HG03280 (cell line): ENCODE measurements at regions not wholly inside any gene's neighbourhood (a gene's known extent, or its start where the extent isn't known, plus 50 kb on each side); places are given as distances from the start of the nearest gene placed in this dataset.
"Not testable (repeated sequence)": the region's sequence is repeated elsewhere in the genome, so short reads cannot be mapped to it uniquely, and the experiment has no call there.

Source experiments
- ATAC-seq: cut with Tn5 transposase; IDR thresholded peaks from one replicate; pipeline ENCODE4 v1.9.1; 2021; ENCODE audit warnings: mild to moderate bottlenecking, moderate library complexity; ENCODE audit not compliant: unreplicated experiment

DNA sequence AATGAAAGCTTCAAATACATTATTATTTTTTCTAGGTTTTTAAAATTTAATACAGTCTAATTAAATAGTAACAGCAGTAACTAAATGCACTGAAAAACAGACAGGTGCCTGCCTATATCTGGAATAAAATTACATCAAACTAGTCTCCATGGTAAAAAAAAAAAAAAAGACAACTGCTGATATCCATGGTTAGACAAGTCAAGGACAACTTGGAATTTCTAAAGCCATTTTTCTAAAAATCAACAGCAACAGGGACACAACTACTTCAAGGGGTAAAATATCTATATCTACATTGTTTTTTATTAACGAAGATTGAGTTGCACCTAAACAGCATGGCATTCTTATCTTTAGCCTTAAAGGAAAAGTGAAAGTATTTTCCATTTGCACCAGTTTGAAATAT, 74.7 kb upstream of the VPREB1 start:
- ATAC-seq = no peak

DNA sequence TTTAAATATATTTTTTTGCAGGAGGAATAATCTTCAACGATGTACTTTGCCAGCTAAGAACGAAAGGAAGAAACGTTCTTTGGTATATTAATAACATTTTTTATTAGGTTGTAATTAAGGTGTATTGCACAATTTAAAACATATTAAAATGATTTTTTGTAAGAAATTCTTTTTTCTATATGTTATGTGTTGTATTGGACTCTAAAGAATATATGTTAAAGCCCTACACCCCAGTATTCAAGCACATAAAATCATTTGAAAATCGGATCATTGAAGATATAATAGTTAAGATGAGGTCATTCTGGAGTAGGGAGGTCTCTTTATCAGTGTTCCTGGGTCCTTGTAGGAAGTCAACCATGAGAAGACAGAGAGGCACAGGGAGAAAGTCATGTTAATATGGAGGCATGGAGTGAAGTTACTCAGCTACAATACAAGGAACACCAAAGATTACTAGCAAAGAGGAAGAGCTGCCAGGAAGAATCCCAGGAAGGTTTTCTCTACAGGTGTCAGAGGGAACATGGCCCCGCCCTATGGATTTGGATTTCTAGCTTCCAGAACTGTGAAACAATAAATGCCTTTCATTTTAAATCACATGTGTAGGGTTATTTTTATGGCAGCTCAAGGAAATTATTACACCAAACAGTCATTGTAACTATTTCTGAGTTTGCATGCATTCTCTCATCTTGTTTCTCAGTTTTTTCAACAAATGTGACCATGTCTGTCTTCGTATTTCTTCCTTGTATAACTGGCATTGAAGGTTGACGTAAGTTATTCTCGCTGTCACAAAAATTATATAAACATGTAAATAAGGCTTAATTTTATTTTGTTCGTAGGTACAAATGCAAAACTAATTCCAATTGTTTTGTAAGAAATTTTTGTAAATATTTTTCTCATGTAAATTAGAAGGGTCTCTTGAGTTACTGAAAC, 75.4 kb upstream of the VPREB1 start:
- no peak for ATAC-seq

DNA sequence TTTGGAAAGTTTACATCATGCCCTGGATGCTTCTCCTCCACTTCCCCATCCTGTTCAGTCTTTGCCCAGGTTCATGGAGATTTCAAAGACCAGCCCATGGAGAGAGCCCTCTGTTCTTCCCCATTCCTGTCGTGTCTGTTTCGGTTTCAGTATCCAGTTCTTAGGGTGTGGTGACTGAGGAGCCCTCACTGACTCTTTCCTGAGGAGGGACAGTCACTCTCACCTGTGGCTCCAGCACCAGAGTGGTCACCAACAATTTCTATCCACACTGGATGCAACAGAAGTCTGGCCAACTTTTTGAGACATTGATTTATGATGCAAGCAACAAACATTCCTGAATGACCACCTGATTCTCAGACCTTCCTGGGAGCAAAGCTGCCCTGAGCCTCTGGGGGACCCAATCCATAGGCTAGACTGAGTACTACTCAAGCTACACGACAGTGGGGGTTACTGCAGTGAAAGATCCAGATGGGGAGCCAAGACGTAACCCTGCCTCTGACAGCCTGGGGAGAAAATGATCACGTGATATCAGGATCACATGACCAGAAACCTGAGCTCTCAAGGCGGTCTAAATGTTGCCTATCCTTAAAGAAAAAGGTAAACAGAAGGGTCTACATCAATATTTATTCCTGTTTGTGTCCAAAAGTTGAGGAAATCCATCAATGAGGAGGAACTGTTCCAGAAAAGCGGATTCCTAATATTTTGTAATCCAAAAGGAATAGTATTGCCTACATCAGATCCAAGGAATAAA, 76.2 kb upstream of the VPREB1 start:
- peak; percentile 35 for ATAC-seq

DNA sequence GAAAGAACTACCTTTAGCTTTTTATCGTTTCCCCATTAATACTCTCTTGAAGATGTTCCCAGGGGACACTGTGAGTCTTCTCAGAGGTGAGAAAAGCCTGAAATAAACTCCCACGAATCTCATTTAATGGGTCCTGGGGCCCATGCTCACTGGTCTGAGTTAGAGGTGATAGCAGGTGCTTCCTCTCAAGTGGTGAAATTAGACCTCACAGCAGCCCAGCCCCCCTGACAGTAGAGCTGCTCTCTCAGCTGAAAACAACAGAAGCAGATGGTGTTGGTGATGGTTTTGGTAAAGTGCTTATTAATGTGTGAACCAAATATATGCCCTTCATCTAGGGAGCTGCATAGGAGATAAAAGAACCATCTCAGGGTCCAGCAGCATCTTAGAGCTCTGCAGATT, 76.8 kb upstream of the VPREB1 start:
- peak; percentile 55 for ATAC-seq

DNA sequence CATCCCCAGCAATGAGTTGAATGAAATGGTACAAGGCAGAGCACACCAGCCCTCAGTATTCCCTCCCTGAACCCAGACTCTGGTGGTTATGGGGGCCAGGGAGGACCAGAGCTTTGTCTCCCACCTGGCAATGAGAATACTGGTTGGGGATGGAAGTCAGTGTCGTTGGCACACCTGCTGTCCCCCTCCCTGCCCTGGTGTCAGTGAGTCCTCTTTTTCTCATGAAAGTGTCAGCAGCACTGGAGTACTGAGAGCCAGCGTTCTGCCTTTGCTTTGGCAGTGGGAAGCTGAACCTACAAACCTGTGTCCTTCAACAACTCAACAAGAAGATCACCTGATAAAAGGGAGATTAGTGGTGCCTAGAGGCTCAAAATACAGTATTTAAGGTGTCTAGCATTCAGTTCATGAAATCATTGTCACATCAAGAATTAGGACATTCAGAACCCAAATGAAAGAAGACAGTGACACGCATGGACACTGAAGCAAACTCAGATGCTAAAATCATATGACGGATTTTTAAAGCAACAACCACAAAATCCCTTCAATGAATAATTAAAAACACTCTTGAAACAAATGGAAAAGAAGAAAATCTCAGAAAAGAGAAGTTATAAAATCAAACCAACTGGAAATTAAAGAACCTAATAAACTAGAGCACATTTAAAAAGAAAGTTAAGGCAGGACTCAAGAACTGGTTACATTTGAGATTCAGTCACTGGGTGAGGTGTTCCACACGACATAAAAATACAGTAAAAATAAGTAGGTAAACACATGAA, 77.5 kb upstream of the VPREB1 start:
- ATAC-seq = no peak

DNA sequence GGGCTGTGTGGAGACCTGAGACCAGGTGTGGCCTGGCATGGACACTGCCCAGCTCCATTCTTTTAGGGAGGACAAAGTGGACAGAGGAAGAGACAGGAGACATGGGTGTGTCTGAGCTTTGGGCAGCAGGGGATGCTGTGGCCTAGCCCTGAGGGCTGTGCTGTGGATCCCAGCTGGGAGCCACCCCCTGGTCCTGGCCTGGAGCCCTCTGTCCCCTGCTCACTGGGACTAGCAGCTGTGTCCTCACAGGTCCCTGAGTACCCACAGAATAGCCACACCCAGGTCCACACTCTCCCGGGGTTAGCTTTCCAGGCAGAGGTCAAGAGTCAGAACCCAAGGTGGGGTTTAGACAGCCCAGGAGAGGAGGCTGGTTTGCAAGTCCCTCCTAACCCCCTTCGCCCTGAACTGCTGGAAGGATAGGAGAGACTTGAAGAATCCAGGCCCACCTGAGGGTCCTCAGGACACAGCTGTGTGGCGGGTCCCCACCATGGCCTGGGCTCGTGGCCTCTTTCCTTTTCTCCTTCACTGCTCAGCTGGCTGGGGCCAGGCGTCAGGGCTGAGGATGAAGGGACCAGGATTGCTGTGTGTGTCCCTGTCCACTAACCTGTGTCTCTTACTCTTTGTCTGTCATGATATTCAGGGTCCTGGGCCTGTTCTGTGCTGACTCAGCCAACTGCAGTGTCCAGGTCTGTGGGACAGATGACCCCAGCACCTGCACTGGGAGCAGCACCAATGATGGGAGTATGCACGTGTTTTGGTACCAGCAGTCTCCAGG, 78.5 kb upstream of the VPREB1 start:
- no peak for ATAC-seq

DNA sequence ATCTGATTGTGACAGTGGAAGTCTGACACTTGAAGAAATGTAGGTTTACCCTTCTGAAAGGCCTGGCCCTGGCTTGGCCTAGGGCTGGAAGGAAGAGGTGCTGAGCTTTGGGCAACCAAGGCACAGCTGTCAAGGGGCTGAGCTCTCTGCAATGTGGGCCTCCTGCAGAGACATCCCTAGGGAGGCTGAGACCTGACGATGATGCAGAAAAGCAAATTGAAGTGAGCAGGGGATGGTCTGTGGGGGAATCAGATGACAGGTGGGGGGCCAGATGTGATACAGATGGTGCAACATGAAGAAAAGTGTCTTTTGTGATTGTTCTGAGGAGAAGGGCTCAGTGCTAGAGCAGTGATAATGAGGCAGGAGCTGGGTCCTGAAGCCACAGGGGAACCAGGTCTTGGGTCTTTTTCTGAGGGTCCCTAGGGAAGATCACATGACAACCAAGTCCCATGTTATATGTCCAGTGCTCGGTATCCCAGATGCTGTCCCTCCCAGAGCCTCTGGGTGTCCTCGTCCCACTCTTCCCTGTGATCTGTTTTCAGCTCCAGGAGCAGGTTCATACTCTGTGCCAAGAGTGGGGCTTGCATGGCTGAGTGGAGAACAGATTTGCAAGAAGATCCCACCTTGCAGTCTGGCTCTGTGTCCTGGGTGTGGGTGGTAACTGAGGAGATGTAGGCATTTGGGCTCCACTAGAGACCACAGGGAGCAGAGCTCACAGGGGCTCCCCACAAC, 79.9 kb upstream of the VPREB1 start:
- no peak for ATAC-seq

DNA sequence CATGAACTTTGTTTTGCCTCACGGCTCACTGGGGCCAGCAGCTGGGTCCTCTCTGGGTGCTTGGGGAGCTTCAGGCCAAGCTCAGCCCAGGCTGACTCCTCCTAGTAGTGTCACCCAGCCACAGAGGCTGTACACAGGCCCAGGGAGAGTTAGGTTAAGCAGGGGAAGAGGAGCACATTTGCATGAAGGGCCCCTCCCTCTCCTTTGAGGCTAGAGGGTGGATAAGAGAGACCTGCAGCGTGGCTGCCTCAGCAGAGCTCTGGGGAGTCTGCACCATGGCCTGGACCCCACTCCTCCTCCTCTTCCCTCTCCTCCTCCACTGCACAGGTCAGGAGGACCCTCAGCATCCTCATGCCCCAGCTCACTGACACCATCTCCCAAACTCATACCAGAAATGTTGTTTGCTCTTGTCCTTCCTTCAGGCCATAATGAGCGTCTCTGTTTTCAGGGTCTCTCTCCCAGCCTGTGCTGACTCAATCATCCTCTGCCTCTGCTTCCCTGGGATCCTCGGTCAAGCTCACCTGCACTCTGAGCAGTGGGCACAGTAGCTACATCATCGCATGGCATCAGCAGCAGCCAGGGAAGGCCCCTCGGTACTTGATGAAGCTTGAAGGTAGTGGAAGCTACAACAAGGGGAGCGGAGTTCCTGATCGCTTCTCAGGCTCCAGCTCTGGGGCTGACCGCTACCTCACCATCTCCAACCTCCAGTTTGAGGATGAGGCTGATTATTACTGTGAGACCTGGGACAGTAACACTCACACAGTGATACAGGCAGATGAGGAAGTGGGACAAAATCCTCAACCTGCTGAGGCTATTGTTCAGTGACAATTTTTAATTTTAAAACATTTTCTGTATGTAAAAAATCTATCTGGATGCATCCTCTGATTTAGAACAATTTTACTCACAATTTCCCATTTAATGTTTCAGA, 82.4 kb upstream of the VPREB1 start:
- ATAC-seq = peak; percentile 72

DNA sequence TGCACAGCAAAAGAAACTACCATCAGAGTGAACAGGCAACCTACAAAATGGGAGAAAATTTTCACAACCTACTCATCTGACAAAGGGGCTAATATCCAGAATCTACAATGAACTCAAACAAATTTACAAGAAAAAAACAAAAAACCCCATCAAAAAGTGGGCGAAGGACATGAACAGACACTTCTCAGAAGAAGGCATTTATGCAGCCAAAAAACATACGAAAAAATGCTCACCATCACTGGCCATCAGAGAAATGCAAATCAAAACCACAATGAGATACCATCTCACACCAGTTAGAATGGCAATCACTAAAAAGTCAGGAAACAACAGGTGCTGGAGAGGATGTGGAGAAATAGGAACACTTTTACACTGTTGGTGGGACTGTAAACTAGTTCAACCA, 83.8 kb upstream of the VPREB1 start:
- ATAC-seq = not testable (repeated sequence)

DNA sequence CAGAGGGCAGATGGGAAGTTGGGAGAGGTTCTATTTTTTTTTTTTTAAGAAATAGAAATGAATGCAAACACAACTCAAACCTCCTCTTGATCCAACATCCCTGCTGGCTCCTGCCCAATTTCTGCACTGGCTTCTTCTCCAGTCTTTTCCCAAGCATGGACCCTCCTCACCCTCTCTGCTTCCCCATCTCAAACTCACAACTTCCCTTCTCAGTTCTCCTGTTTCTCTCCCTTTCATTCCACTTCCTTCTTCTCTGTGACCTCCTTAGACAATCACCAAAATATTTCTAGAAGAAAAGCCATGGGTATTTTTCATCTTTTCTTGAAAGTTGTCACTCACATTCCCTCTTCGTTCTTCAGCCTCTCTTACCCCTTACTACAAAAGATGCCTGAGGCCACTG, 85.2 kb upstream of the VPREB1 start:
- no peak for ATAC-seq

DNA sequence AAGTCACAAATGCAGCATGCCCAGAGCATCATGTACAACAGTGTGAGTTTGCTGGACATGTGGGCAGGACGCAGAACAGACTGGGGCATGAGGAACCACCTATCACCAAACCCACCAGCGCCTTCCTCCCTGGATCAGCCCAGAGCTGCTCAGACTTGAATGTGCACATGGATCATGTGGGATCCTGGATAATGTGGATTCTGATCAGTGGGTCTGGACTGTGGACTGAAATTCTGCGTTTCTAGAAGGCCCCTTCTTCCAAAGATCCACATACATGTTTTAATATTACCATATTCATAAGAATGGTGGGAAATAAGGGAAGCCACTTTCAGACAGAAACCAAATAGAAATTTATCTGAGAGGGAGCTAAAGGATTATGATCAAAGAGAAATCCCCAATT, 85.6 kb upstream of the VPREB1 start:
- no peak for ATAC-seq

DNA sequence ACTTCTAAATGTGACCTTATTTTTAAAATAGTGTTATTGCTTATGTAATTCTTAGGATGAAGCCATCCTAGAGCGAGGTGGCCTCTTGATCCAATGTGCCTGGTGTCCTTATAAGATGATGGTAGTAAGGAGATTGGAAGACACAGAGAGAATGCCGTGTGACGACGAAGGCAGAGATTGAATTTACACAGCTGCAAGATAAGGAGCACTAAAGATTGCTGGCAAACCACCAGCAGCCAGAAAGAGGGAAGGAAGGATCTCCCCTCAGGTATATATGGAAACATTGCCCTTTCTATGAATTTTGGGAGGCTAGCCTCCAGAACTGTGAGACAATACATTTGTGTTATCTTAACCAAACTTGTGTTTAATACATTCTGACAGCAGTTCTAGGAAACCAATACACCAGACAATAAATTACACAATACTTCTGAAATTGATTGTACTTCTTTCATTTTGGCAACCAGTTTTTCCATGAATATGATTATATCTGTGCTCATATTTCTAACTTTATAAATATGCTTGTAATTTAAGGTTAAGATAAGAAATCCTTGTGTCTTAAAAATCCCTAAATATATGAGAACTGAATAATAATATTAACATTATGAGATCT, 86.3 kb upstream of the VPREB1 start:
- ATAC-seq = no peak

DNA sequence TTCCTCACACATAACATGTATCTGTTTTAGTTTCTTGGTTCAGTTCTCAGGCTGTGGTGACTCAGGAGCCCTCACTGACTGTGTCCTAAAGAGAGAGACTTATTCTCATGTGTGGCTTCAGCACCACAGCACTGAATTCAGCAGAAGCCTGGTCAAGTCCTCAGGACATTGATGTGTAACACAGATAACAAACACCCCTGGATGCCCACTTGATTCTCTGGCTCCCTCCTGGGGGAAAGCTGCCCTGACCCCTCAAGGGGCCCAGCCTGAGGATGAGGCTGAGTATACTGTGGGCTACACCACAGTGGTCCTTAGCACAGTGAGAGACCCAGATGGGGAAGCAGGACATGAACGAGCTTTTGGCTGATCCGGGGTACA, 87.2 kb upstream of the VPREB1 start:
- ATAC-seq = peak; percentile 38

DNA sequence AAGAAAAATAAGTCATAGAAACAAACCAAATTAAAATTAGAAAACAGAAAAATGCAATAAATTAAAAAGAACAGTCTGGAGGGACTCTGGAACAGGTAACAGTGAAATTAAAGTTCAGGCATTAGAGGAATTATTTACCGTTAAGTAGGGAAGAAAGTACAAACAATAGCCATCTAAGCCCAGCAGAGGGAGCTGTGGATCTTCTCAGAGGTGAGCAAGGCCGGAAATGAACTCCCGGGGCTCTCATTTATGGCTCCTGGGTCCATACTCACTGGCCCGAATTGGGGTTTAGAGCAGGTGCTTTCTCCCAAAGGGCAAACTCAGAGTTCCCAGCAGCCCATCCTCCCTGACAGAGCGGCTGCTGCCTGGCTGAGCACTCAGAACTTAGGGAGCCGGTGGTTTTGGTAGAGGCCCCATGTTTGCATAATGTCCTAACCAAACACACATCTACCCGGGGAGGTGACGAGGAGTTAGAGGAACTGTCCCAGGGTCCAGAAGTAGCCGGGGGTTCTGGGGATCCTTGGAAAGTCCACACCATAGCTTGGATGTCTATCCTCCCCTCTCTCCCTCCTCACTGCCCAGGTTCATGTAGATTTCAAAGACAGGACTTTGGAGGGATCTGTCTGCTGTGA, 87.8 kb upstream of the VPREB1 start:
- ATAC-seq = peak; percentile 76

DNA sequence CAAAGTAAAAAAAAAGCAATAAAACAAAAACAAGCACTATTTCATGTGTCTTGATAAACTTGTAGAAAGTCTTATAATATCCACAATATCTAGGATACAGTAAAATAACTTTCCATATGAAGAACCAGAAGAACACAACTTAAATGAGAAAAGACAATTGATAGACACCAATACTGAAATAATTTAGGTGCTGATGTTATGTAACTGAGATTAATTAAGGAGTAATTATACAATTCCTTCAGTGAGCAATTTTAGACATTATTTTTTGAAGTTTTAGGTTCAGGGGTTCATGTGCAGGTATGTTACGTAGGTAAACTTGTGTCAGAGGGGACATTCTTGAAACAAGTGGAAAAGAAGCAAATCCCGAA, 88.3 kb upstream of the VPREB1 start:
- ATAC-seq = no peak

DNA sequence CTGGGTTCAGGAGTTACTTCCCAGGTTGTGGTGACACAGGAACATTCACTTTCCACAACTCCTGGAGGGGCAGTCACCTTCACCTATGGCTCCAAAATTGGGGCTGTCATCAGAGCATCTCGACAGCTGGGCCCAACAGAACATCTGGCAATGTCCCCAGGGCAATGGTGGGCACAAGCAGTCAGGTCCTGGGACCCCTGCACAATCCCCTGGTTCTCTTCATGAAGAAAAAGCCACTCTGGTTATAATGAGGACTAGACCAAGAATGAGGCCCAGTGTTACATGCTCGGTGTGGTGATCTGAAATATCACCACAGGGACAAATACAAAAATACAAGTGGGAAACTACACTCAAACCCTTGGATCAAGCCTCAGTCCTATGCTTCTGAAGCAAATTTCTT, 89.0 kb upstream of the VPREB1 start:
- ATAC-seq = no peak

DNA sequence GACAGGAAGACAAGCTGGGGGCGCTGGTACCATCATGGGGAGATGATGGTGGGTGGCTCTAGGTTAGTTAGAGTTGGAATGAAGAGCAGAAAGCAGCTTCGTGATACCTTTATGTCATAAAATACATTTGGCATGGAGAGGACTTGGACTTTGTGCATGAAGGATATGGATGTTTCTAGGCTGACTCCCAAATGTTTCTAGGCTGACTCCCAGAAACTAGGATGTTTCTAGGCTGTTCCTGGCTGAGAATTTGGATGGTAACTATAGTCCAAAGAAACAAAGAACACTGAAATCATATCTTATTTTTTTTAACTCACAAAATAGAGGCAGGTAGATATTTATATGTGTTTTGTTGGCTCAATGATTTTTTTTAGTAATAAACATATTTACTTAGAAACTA, 89.4 kb upstream of the VPREB1 start:
- no peak for ATAC-seq

DNA sequence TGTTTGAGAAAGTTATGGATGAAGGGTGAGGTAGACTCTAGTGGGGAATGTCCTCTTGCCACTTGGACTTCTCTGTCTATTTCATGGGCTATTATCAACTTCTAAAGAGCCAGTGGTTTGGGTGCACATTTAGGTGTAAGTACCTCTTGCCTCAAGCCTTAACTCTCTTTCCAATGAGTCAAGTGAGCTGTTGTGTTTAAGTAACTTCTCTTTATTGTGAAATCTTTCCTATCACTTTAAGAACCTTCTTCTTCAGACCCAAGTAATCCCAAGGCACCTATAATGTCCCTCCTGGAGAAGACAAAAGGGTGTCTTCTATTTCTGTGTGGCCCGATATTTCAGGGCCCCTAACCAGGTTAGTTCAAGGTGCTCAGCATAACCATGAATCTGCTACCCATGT, 90.5 kb upstream of the VPREB1 start:
- ATAC-seq = no peak
